WTC11 (cell line): ENCODE measurements at regions not wholly inside any gene's neighbourhood (a gene's known extent, or its start where the extent isn't known, plus 50 kb on each side); places are given as distances from the start of the nearest gene placed in this dataset.

Experiments used
- ATAC-seq: fragments of 200-7000 bp; cut with Tn5 transposase; 2 replicates; pipeline ENCODE4 v1.10.0; 2021; ENCODE audit warnings: mild to moderate bottlenecking, moderate library complexity
- CTCF ChIA-PET: fragments of 300-600 bp; sonication (Branson Sonifier 250); formaldehyde crosslinking; loops from one replicate; lab custom pipeline; 2021; ENCODE audit warnings: antibody characterized with exemption; lab: Charles Lee
- POLR2A ChIA-PET: fragments of 350-600 bp; sonication (Branson Sonifier 250); formaldehyde crosslinking; loops from one replicate; lab custom pipeline; 2021; ENCODE audit warnings: antibody characterized with exemption; lab: Charles Lee
- DNase-seq: peaks from one replicate; pipeline ENCODE4 v3.0.0; 2021; ENCODE audit warnings: low spot score
- H3K27ac Mint-ChIP-seq: 2 replicates; pipeline ENCODE4 v1.8.0; 2021; ENCODE audit warnings: mixed read lengths
- H3K27me3 Mint-ChIP-seq: 2 replicates; pipeline ENCODE4 v1.8.0; 2021; ENCODE audit warnings: low read depth, mild to moderate bottlenecking, moderate library complexity, mixed read lengths
- H3K36me3 Mint-ChIP-seq: 2 replicates; pipeline ENCODE4 v1.8.0; 2021; ENCODE audit warnings: mixed read lengths
- H3K4me1 Mint-ChIP-seq: 2 replicates; pipeline ENCODE4 v1.8.0; 2022; ENCODE audit warnings: mixed read lengths
- H3K4me3 Mint-ChIP-seq: 2 replicates; pipeline ENCODE4 v1.8.0; 2021; ENCODE audit warnings: mild to moderate bottlenecking, moderate library complexity, mixed read lengths
- H3K9me3 Mint-ChIP-seq: 2 replicates; pipeline ENCODE4 v1.8.0; 2021; ENCODE audit warnings: mixed read lengths
- E2F5 ChIP-seq: sonication (generic); formaldehyde crosslinking; IDR thresholded peaks from 2 replicates; pipeline ENCODE4 v1.8.1; 2022; ENCODE audit warnings: mild to moderate bottlenecking, moderate library complexity, missing genetic modification reagents
- EMX1 ChIP-seq: fragments of 250-450 bp; sonication (Bioruptor Pico); IDR thresholded peaks from 2 replicates; pipeline ENCODE4 v1.8.0; 2021; ENCODE audit warnings: mild to moderate bottlenecking
- JAZF1 ChIP-seq: fragments of 250-450 bp; sonication (Bioruptor Pico); IDR thresholded peaks from 2 replicates; pipeline ENCODE4 v1.9.0; 2021; ENCODE audit warnings: moderate library complexity, mild to moderate bottlenecking, inconsistent platforms
- OVOL2 ChIP-seq: fragments of 250-450 bp; sonication (Bioruptor Pico); IDR thresholded peaks from 2 replicates; pipeline ENCODE4 v1.9.0; 2021; ENCODE audit warnings: mild to moderate bottlenecking, borderline replicate concordance
- SP1 ChIP-seq: sonication (generic); formaldehyde crosslinking; conservative IDR thresholded peaks from 2 replicates; pipeline ENCODE4 v1.8.1; 2022; ENCODE audit warnings: missing genetic modification reagents
- ZBTB43 ChIP-seq: sonication (generic); formaldehyde crosslinking; IDR thresholded peaks from 2 replicates; pipeline ENCODE4 v1.8.1; 2023; ENCODE audit warnings: mild to moderate bottlenecking, missing genetic modification reagents
- ZNF121 ChIP-seq: sonication (generic); formaldehyde crosslinking; IDR thresholded peaks from 2 replicates; pipeline ENCODE4 v1.8.0; 2023; ENCODE audit warnings: missing genetic modification reagents
- ZNF138 ChIP-seq: sonication (generic); formaldehyde crosslinking; conservative IDR thresholded peaks from 2 replicates; pipeline ENCODE4 v1.8.1; 2022; ENCODE audit warnings: mild to moderate bottlenecking, moderate library complexity, missing genetic modification reagents
- ZNF416 ChIP-seq: fragments of 250-450 bp; sonication (Bioruptor Pico); IDR thresholded peaks from 2 replicates; pipeline ENCODE4 v1.9.0; 2021; ENCODE audit warnings: mild to moderate bottlenecking, inconsistent platforms
- ZNF532 ChIP-seq: fragments of 250-450 bp; sonication (Bioruptor Pico); IDR thresholded peaks from 2 replicates; pipeline ENCODE4 v1.9.0; 2021; ENCODE audit warnings: mild to moderate bottlenecking, borderline replicate concordance
- TF ChIP-seq, protein P1 (sequence below): sonication (generic); formaldehyde crosslinking; conservative IDR thresholded peaks from 2 replicates; pipeline ENCODE4 v1.8.1; 2023; ENCODE audit warnings: mild to moderate bottlenecking, low read depth, missing genetic modification reagents, moderate library complexity
- TF ChIP-seq, protein P2 (sequence below): sonication (generic); formaldehyde crosslinking; IDR thresholded peaks from 2 replicates; pipeline ENCODE4 v1.8.1; 2023; ENCODE audit warnings: mild to moderate bottlenecking, missing genetic modification reagents, moderate library complexity
- TF ChIP-seq, protein P3 (sequence below): sonication (generic); formaldehyde crosslinking; IDR thresholded peaks from 2 replicates; pipeline ENCODE4 v1.8.0; 2022; ENCODE audit warnings: mild to moderate bottlenecking, missing genetic modification reagents
- TF ChIP-seq, protein P4 (sequence below): fragments of 250-450 bp; sonication (Bioruptor Pico); IDR thresholded peaks from 2 replicates; pipeline ENCODE4 v1.8.0; 2021; ENCODE audit warnings: mild to moderate bottlenecking

- TF ChIP-seq, protein P1, sequence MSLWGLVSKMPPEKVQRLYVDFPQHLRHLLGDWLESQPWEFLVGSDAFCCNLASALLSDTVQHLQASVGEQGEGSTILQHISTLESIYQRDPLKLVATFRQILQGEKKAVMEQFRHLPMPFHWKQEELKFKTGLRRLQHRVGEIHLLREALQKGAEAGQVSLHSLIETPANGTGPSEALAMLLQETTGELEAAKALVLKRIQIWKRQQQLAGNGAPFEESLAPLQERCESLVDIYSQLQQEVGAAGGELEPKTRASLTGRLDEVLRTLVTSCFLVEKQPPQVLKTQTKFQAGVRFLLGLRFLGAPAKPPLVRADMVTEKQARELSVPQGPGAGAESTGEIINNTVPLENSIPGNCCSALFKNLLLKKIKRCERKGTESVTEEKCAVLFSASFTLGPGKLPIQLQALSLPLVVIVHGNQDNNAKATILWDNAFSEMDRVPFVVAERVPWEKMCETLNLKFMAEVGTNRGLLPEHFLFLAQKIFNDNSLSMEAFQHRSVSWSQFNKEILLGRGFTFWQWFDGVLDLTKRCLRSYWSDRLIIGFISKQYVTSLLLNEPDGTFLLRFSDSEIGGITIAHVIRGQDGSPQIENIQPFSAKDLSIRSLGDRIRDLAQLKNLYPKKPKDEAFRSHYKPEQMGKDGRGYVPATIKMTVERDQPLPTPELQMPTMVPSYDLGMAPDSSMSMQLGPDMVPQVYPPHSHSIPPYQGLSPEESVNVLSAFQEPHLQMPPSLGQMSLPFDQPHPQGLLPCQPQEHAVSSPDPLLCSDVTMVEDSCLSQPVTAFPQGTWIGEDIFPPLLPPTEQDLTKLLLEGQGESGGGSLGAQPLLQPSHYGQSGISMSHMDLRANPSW (CRISPR knock-in tag): no peak
- TF ChIP-seq, protein P2, sequence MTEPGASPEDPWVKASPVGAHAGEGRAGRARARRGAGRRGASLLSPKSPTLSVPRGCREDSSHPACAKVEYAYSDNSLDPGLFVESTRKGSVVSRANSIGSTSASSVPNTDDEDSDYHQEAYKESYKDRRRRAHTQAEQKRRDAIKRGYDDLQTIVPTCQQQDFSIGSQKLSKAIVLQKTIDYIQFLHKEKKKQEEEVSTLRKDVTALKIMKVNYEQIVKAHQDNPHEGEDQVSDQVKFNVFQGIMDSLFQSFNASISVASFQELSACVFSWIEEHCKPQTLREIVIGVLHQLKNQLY (CRISPR knock-in tag): no peak
- TF ChIP-seq, protein P3, sequence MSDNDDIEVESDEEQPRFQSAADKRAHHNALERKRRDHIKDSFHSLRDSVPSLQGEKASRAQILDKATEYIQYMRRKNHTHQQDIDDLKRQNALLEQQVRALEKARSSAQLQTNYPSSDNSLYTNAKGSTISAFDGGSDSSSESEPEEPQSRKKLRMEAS (CRISPR knock-in tag): peak; percentile 44; the same call in 1 of the 2 replicates
- TF ChIP-seq ZNF138 (CRISPR knock-in tag) (no peak), ZNF532 (CRISPR knock-in tag) (no peak), ZNF416 (CRISPR knock-in tag) (no peak), SP1 (CRISPR knock-in tag) (0 out of 2 replicates have a peak, but pooled peaks have one; percentile 23), EMX1 (CRISPR knock-in tag) (no peak), ZBTB43 (CRISPR knock-in tag) (no peak)
Measured at GRCh38 chr6:100228834-100229441, 234.9 kb upstream of the MCHR2 start (continued).

DNA sequence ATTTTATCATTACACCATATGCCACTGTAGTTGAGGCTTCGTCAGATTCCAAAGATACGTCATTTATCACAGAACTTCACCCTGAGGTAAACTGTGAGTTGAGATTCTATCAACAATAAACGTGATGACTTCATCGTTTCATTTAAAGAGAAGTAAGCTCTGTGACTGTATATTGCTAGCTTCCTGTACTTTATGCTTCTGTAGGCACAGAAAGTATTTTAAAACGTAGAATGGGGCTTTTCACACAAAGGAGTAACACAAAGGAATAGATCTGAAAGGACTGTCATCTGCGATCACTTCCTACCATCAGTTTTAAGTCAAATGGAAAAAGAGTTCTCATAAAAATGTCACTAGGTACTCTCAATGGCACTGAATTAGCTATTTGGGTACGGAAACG, 234.4 kb upstream of the MCHR2 start:
- no peaks in the 10 kb centered on the region for H3K9me3 Mint-ChIP-seq
- peaks cover 6% of the 10 kb centered on the region; the same call in 1 of the 2 replicates for H3K27me3 Mint-ChIP-seq
- ATAC-seq: no peak
- H3K4me3 Mint-ChIP-seq: peak overlapping the region; percentile 67
- CTCF ChIA-PET: interaction anchor here (0.8 to 1.3 kb wide), 3 partner anchors 112 to 677 kb away, joined by 3 to 6 read pairs (median 4); no protein-coding TSS in a partner anchor
- TF ChIP-seq OVOL2 (CRISPR knock-in tag) (no peak), ZNF121 (CRISPR knock-in tag) (no peak), JAZF1 (CRISPR knock-in tag) (no peak), E2F5 (CRISPR knock-in tag) (no peak)
- TF ChIP-seq, protein P4, sequence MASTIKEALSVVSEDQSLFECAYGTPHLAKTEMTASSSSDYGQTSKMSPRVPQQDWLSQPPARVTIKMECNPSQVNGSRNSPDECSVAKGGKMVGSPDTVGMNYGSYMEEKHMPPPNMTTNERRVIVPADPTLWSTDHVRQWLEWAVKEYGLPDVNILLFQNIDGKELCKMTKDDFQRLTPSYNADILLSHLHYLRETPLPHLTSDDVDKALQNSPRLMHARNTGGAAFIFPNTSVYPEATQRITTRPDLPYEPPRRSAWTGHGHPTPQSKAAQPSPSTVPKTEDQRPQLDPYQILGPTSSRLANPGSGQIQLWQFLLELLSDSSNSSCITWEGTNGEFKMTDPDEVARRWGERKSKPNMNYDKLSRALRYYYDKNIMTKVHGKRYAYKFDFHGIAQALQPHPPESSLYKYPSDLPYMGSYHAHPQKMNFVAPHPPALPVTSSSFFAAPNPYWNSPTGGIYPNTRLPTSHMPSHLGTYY: no peak
- TF ChIP-seq, all 79 proteins: peak for 0
- H3K4me1 Mint-ChIP-seq: peaks cover 35% of the 10 kb centered on the region
- H3K36me3 Mint-ChIP-seq: no peaks in the 10 kb centered on the region
- POLR2A ChIA-PET: no interaction called here
- H3K27ac Mint-ChIP-seq: no peak overlapping the region
- DNase-seq: no peak
